ENCODE measurements at regions not wholly inside any gene's neighbourhood (a gene's known extent, or its start where the extent isn't known, plus 50 kb on each side); places are given as distances from the start of the nearest gene placed in this dataset.

- in situ Hi-C loops (cut with HindIII; ENCODE audit: low sequenced_read_pairs): loop anchor here (25.0 kb wide), 1 partner anchor 100 kb away; no protein-coding TSS in a partner anchor
Observed at GRCh38 chr15:69987492-69988489, 109.9 kb downstream of the TLE3 start.

- in situ Hi-C loops (cut with HindIII; ENCODE audit: low sequenced_read_pairs): loop anchor here (25.0 kb wide), 1 partner anchor 101 kb away; no protein-coding TSS in a partner anchor
Observed at GRCh38 chr15:69988541-69989225, 109.0 kb downstream of the TLE3 start.

GRCh38 chr15:69990566-69991421 lies 106.9 kb downstream of the TLE3 start:
- in situ Hi-C loops (cut with HindIII; ENCODE audit: low sequenced_read_pairs): loop anchor here (25.0 kb wide), 1 partner anchor 103 kb away; no protein-coding TSS in a partner anchor

- in situ Hi-C loops (cut with HindIII; ENCODE audit: low sequenced_read_pairs): loop anchor here (25.0 kb wide), 1 partner anchor 104 kb away; no protein-coding TSS in a partner anchor
Observed at GRCh38 chr15:69991551-69991980, 106.2 kb downstream of the TLE3 start.

GRCh38 chr15:69992348-69992747 lies 105.4 kb downstream of the TLE3 start:
- in situ Hi-C loops (cut with HindIII; ENCODE audit: low sequenced_read_pairs): loop anchor here (25.0 kb wide), 1 partner anchor 105 kb away; no protein-coding TSS in a partner anchor

GRCh38 chr15:69994429-69995205 lies 103.1 kb downstream of the TLE3 start:
- in situ Hi-C loops (cut with HindIII; ENCODE audit: low sequenced_read_pairs): loop anchor here (25.0 kb wide), 1 partner anchor 107 kb away; no protein-coding TSS in a partner anchor

- in situ Hi-C loops (cut with HindIII; ENCODE audit: low sequenced_read_pairs): loop anchor here (25.0 kb wide), 1 partner anchor 109 kb away; no protein-coding TSS in a partner anchor
Observed at GRCh38 chr15:69996321-69997160, 101.2 kb downstream of the TLE3 start.

GRCh38 chr15:69997161-69997485 lies 100.6 kb downstream of the TLE3 start:
- in situ Hi-C loops (cut with HindIII; ENCODE audit: low sequenced_read_pairs): loop anchor here (25.0 kb wide), 1 partner anchor 110 kb away; no protein-coding TSS in a partner anchor
